Stimulated activated CD8-positive, alpha-beta memory T cell treated with anti-CD3 and anti-CD28 coated beads, Interleukin-4, amount 100 ng/mL, for 1 hour (primary cell): ENCODE measurements at regions not wholly inside any gene's neighbourhood (a gene's known extent, or its start where the extent isn't known, plus 50 kb on each side); places are given as distances from the start of the nearest gene placed in this dataset.
"Not testable (repeated sequence)": the region's sequence is repeated elsewhere in the genome, so short reads cannot be mapped to it uniquely, and the experiment has no call there.

Source experiments
- DNase-seq, 2 donors: peaks; one replicate each; pipeline ENCODE4 v3.0.0-alpha.2; 2020; ENCODE audit warnings: low read depth in 2 of 2, low spot score in 1 of 2

DNA sequence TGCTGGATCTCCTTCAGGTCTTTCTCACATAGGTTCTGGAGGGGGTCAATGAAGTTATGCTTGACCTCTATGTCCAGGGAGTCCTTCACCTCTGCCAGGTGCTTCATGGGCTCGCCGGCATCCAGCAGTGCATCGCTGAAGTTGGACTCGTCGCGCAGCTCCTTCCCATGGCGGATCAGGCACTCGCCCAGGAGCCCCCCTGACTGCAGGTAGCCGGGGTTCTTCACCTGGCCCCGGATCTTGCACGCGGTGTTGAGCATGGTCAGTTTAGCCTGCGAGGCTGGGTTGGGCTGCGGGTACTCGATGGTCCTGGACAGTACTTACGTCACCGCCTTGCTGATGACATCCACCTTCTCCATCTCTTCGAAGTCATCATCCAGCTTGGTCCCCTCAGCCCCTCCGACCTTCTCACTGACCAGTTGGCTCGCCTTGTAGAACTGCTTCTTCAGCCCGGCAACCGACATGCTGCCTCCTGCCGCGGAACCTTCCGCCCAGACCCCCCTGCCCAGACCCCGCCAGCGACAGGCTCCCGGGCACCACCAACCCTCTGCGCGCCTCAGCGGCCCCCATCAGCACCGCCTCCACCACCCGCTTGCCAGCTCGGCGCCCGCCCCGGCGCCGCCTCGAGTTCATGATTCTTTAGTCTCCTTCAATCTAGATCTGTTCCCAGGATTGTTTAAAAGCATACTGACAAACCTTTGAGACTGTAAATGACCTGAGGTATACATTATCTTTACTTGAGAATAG is 99.8 kb downstream of the KPNA2 start:
- no peak for DNase-seq

DNA sequence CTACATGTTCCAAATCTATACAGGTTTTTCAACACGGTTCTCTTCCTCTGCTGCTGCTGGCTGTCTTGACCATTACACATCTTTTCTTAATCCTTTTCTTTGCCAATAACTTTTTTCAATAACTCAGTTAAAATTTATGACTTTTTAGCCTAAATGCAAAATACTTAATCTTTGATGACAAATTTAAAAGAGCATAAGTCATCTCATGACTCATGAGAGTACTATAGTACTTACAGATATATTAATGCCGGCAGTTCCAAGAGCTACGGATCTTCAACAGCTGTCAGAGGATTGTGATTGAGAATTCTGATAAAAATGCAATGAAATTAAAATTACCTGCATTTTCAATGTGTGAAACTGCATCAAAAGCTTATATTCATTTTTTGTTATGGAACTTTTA is 105.5 kb downstream of the KPNA2 start:
- no peak for DNase-seq

- DNase-seq, result no peak
Observed at GRCh38 chr17:68142595-68142994, 105.2 kb upstream of the AMZ2 start.

DNA sequence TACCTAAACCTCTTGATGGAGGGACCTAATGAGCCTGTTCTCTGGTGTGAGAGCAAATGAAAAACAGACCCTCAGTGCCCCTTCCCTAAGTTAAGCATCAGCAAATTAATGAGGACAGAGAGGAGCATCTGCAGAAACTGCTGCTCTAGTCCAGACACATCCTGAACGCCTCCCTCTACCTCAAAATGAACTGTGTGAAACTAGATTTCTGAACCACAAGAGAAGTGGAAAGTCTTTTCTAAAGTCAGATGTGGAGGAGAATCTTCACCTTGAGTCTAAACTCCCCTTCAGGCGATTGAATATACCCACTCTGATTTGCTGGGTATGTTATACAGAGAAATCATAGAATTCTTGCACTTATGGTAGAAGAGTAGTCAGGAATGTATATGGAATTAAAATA is 104.4 kb upstream of the AMZ2 start:
- no peak for DNase-seq

DNA sequence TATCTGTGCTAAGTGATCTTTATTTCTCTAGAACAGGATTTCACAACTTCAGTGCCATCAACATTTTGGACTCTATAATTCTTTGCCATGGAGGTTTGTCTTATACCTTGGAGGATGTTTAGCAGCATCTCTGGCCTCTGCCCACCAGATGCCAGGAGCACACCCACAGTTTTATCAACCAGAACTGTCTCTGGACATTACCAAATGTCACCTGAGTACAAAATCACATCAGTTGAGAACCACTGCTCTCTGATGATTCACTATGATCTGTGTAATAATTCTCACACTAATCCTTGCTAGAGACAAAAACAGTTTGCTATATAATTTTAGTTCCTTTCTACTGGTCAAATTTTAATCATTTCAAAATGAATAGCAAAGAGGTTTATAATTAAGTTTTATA is 102.8 kb upstream of the AMZ2 start:
- no peak for DNase-seq

GRCh38 chr17:68148936-68149335 is 98.9 kb upstream of the AMZ2 start:
- DNase-seq, result no peak

- DNase-seq, result no peak
Observed at GRCh38 chr17:68152161-68152571, 95.7 kb upstream of the AMZ2 start.

- DNase-seq, result no peak
Observed at GRCh38 chr17:68155692-68156091, 92.2 kb upstream of the AMZ2 start.

DNA sequence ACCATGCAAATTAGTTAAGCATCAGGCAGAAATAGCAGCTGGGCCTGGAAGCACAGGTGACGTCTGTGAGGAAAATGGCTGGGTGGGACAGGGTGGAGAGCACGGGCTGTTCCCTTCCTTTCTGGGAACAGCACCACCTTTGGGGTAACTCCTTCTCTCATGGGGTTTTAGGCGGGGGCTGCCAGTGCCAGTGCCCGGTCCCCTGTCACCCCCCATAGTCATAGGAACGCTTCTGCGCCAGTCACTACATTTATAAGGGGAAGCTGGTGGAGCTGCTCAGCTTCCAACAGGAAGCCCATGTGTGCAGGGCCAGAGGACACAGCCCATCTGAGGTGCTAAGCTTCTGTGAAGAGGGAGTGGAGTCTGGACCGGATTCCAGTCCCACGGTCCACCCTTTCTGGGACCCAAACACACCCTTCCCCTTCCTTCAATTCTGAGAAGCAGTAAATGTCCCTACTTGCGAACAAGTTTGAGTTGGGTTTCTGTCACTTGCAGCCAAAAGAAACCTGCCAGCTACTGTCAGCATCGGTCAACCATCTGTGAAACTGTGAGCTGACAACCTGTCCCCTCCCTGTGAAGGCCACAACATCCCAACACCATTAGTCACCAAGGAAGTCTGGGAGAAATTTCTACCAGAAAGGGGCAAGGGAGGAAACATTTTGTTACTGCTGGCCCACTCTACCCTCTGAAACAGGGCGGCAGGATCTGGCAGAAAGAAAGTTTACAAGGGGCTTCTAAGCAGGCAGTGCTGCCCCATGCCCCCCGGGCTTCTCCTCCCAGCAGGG is 86.0 kb upstream of the AMZ2 start:
- no peak for DNase-seq

DNA sequence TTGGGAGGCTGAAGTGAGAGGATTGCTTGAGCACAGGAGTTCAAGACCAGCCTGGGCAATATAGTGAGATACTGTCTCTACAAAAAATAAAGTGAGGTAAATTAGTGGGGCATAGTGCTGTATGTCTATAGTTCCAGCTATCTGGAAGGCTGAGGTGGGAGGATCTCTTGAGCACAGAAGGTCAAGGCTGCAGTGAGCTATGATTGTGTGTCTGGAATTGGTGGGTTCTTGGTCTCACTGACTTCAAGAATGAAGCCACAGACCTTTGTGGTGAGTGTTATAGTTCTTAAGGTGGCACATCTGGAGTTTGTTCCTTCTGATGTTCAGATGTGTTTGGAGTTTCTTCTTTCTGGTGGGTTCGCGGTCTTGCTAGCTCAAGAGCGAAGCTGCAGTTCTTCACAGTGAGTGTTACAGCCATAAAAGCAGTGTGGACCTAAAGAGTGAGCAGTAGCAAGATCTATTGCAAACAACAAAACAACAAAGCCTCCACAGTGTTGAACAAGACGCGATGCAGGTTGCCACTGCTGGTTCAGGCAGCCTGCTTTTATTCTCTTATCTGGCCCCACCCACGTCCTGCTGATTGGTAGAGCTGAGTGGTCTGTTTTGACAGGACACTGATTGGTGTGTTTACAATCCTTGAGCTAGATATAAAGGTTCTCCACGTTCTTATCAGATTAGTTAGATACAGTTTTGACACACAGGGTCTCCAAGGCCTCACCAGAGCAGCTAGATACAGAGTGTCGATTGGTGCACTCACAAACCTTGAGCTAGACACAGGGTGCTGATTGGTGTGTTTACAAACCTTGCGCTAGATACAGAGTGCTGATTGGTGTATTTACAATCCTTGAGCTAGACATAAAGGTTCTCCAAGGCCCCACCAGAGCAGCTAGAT is 79.3 kb upstream of the AMZ2 start:
- DNase-seq, result not testable (repeated sequence)

GRCh38 chr17:68169165-68169821 is 78.5 kb upstream of the AMZ2 start:
- DNase-seq, result not testable (repeated sequence)

DNA sequence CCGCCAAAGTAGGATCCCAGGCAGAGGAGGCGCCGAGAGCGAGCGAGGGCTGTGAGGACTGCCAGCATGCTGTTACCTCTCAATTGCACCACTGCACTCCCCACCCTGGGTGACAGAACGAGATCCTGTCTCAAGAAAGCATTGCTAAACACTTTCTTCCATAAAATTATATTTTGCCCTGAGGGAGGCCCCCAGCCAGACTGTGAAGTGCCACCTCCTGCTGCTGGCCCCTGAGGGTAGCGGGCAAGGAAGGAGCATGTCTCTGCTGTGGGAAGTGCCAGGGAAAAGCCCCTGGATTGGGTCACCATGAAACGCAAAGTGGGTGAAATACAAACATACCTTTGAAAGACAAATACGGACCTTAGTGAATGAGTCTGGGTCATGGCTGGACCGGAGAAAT is 78.0 kb upstream of the AMZ2 start:
- DNase-seq, result no peak

GRCh38 chr17:68170246-68170645 is 77.6 kb upstream of the AMZ2 start:
- DNase-seq, result no peak

- peak; percentile 50 to 55 for DNase-seq
Observed at GRCh38 chr17:68172461-68172954, 75.3 kb upstream of the AMZ2 start.

DNA sequence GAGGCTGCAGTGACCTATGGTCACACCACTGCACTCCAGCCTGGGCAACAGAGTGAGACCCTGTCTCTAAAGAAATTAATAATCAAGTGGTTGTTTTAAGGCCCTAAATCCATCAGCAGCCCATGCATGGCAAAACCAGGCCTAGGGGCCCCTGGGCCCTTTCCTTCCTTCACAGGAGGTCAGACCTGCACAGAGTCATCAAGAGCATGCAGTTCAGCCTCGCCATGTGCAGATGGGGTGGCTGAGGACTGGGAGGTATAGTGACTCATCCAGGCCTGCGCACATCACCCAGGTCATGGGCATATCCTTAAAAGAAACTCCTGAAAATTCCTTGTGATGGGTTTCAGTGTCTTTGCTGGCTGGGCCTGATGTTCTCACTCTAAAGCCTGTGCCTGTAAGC is 72.4 kb upstream of the AMZ2 start:
- no peak for DNase-seq

DNA sequence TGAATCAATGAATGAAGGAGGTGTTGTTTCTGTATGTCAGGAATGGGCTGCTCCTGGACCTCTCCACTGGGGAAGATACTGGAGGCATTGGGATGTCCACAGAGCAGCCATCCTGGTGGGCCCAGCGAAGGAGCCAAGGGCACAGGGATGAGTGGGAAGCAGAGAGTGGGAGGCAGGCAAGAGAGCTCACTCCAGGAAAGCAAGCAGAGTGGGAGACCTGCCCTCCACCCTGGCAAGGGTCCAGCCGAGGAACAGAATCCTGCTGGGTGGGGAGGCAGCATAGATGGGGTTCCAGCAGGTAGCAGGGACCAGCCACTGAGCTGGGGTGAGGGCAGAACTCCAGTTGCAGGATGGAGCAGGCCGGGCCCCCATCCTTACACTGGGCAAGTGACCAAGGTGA is 71.9 kb upstream of the AMZ2 start:
- DNase-seq, result no peak

DNA sequence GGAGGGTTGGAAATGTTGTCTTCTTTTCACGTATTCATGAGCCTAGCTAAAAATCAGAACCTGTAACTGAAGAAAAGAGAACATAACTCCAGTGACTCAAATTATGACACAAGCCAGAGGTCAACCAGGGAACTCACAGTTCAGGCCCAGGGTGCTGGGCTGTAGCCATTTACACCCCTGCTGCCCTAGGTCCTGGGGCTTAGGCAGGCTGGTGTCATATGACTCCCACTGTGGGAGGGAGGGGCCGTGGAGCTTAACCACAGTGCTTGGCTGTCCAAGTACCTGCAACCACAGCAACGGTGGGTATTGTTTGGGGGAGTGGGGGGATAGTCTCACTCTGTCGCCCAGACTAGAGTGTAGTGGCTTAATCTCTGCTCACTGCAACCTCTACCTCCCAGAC is 71.1 kb upstream of the AMZ2 start:
- no peak for DNase-seq

GRCh38 chr17:68178831-68179230 is 69.0 kb upstream of the AMZ2 start:
- DNase-seq, result no peak

- no peak for DNase-seq
Observed at GRCh38 chr17:68179236-68179925, 68.5 kb upstream of the AMZ2 start.

DNA sequence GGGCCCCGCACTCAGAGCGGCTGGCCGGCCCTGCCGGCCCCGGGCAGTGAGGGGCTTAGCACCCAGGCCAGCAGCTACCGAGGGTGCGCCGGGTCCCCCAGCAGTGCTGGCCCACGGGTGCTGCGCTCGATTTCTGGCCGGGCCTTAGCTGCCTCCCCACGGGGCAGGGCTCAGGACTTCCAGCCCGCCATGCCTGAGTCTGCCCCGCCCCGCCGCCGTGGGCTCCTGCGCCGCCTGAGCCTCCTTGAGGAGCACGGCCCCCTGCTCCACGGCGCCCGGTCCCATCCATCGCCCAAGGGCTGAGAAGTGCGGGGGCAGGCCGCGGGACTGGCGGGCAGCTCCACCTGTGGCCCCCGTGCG is 67.9 kb upstream of the AMZ2 start:
- no peak for DNase-seq

DNA sequence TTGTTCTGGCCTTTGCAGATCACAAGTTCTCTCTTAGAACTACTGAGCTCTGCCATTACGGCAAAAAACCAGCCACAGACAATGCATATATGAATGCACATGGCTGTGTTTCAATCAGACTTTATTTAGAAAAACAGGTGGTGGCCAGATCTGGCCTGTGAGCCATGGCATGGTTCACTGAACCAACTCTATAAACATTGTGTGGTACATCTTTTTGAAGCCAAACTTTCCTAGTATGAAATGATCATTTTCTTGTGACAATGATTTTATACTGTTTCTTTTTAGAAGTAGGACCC is 65.9 kb upstream of the AMZ2 start:
- DNase-seq, result no peak
